RPMI7951 (cell line): ENCODE measurements at regions not wholly inside any gene's neighbourhood (a gene's known extent, or its start where the extent isn't known, plus 50 kb on each side); places are given as distances from the start of the nearest gene placed in this dataset.

ENCODE experiments used
- DNase-seq: peaks from one replicate; pipeline ENCODE4 v3.0.0-alpha.2; 2012; ENCODE audit warnings: low read depth

DNA sequence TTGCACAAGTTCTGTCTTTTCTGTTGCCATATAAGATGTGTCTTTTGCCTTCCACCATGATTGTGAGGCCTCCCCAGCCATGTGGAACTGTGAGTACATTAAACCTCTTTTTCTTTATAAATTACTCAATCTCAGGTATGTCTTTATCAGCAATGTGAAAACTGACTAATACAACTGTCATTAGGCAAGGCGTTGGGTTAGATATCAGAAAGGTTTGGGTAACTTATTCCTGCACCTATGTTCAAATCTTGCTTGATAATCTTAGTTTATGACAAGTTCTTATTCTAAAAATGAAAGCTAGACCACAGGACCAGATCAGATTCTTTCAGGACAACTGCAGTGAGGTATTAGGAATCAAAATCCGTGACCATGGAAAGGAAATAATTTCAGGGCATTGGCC lies 160.6 kb upstream of the BDNF start:
- DNase-seq, result no peak

DNA sequence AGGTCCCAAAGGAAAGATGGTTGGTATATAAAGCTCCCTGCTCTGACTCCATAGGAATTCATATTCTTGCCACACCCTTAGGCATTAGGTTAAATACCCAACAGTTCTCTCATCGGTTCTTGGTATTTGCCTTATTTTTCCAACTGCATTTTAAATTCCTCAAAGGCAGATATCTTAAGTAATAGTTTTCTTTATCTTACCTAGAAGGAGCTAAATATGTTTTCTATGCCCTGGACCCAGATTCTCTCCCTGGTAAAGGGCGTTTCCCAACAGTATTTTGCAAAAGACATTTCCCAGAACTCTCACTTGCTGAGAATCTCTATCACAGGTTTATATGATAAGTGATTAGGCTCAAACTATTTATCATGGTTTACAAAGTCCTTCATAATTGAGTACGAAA lies 158.6 kb upstream of the BDNF start:
- no peak for DNase-seq

DNA sequence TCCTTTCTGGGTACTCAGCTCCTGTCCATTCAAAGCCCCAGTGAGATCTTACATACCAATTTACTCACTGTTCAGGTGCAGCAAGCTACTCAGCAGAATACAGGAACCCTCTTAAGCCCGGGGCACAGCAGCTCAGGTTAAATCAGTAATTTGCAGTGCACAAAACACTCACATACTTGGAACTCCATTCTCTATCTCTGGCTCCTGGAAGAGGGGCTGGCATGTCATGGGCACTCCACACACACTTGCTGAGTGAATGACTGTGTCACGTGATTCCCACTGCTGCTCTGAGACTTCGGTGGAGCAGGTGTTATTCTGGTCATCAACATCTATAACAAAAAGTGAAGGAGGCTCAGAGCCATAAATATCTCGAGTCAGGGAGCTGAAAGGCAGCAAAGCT lies 157.3 kb upstream of the BDNF start:
- DNase-seq, result no peak

DNA sequence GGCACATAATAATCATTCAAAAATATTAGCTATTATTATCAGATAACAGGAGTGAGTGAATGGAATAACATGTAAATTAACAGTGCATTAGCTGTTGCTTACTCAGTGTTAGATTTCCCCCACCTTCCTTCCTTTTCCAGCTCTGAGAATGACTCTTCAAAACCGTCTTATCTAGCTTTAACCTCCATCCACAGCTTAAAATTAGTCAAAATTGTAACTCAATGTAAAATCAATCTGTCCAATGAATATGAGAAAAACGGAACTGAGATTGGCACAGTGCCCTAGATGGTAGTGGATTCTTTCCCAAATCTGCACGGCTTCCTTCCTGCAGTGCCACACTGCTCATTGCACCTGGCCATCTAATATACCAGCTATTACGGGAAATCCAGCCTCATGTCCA lies 156.8 kb upstream of the BDNF start:
- DNase-seq, result no peak

DNA sequence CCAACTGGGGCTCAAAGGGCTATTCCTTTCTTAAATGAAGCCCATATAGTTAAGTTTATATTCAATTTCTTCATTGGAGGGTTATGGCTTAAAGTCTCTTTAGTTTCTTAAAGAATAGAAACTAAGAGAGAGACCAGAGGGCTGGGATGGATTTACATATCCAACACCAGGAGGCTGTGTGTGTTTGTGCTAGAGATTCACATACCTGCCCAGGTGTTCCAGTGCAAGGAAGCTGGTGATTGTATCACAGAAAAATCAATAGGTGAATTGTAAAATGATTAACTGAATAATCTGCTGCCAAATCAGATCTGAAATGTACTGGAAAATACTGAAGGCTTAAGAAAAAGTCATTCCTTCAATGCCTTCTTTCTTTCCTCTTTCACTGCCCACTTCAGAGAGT lies 148.2 kb upstream of the BDNF start:
- no peak for DNase-seq

DNA sequence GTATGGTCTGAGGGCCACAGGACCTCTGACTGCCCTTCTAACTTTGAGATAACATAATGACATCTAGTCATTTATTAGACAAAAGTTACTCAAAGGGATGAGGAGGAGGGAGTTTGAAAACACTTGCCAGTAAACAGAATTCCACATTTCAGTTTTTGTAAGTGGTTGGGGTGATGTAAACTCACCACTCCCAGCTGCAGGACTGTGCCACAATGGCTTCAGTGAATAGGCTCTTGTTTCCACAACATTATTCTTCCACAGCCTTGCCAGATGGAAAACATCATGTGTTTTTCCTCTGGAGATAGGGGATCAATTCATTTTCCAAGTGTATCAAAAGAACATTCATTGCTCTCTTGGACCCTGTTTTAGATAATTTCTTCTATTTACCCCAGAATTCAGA lies 147.2 kb upstream of the BDNF start:
- peak; percentile 15 for DNase-seq

DNA sequence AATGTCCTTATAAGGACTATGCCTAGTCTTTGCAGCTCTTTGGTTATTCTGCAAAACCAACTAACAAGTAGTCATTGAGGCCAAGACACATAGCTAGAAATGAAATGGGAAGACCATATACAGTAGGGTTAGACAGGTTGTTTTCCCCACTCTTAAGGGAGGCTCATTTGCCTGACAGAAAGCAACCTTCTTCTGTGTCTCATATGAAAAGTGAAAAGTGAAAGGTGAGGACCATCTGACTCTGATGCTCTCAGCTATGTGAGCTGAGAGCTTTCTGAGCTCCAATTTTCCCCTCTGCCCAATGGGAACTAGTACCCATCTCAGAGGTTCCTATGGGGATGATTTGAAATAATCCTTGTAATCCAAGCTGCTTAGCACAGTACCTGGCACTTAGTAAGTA lies 142.0 kb upstream of the BDNF start:
- DNase-seq, result no peak

DNA sequence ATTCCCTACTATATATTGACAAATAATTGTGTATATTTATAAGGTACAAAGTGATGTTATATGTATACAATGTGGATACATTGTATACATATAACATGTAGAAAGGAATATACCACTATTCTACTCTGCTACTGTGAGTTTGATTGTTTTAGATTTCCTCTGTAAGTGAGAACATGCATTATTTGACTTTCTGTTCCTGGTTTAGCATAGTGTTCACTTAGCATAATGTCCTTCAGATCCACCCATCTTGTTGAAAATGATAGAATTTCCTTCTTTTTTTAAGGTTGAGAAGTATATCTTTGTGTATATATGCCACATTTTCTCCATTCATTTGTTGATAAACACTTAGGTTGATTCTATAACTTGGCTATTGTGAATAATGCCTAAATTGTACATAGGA lies 140.8 kb upstream of the BDNF start:
- DNase-seq, result no peak

DNA sequence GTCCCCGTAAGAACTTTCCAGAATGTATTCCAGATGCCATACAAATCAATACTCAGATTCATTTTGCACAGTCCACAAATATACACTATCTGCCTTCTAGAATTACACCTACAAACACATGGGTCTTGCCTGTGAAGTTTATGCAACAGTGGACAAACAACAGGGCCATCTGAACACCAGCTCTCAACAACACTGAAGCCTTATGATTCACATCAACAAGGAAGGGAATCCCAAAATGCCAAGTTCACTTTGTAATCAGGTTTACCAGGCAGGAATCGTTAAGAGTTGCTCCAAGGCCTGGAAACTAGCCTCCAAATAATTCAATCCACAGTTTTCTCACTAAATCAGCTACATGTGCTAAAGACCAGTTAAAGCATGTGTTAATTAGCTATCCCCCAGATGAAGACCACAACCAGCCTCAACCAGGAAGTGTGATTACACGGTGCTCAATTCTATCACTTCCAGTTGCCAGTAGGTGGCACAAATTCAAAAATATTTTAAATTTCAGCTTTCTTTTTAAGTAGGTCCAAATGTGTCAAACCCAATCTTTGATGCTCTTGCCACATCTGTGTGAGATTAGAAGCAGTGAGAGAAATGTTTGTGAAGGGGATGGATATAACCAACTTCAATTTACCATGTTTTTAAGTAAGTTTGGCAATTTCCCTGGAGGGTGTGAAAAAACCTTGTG lies 139.1 kb upstream of the BDNF start:
- DNase-seq, result peak; percentile 62

DNA sequence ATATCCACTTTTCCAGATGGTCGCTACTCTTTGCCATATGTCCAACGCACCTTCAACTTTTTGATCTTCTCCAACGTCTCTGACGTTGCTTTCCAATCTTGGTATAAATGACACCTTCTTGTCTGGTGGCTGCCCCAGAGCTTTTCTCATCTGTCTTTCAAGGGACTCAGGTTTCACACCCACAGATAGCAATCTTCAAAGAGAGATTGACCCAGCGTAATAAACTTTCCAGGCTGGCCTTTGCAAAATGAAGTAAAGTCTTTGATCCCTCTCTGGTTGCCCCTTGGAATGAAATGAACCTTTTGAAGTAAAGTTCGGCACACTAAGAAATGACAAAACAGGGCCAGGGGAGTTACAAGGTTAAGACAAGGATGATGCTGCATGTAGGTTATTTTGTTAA lies 138.4 kb upstream of the BDNF start:
- no peak for DNase-seq

DNA sequence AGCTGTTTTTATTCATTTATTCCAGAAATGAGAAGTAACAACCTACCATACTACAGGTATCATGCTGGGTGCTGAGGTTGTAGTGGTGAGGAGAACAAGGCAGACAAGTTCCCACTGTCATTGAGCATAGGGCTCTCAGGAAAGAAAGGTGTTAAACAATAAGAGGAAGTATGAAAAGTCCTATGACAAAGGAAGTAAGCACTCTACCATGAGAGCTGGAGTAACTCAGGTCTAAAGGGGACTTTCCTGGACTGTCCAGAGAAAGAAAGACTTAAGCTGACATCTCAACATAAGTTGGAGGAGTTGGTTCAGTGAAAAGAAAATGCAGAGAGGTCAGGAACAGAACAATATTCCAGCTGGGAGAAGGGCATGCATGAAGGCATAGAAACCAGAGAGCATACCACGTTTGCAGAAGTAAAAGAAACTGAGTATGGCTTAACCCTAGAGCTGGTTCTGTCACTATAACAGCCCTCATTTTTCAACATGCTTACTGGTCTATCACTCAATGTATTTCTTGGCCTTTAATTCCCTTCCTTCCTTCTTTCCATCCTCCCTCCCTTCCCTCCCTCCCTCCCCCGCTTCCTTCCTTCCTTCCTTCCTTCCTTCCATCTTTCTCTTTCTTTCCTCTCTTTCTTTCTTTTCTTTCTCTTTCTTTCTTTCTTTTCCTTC lies 137.8 kb upstream of the BDNF start:
- DNase-seq, result no peak

DNA sequence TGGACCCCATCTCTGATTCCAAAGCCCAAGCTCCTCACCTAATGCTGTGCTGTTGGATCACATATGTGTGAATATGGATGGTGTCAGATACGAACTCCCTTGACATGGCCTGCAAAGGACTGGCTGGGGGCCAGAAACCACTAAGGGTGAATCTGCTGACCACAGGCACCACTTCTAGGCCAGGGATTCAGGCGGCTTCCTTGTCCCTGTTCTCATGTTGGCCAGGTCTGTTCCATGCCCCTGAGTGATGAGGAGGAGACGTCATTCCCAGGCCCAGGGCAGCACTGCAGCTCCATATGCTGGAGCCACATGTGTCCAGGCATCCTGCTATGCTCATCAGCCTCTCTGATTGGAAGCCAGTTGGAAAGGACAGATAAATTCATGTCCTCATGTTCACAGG lies 130.0 kb upstream of the BDNF start:
- DNase-seq, result peak; percentile 79

DNA sequence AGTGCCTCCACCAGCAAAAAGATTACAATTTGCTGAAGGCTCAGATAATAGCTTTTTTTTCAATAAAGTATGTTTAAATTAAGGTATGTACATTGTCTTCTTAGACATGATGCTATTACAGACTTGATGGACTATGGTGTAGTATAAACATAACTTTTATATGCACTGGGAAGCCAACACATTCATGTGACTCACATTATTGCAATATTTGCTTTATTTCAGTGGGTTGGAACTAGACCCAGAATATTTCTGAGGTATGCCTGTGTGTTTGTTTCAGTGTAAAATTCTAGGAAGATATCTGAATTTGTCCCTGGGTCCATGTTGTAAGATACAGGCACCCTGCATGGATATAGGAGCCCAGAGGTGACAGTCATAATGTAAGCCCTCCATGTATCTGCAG lies 120.0 kb upstream of the BDNF start:
- DNase-seq, result no peak

DNA sequence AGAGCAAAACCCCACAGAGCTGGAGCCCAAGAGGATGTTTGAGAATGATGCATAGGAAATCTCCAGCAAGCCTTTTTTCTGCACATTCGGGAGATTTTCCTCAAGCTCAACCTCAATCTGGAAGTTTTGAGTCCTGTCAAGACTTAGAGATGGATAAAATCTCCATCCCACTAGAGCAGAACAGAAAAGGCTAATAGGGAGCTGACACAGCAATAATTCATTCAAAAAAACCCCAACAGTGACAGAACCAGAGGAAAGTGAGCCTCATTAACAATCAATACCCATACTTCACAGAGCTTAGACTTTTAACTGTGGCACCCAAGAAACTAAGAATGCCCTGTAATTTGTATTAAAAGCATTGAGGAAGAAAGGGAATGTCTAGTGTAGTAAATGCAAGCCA lies 115.9 kb upstream of the BDNF start:
- no peak for DNase-seq

DNA sequence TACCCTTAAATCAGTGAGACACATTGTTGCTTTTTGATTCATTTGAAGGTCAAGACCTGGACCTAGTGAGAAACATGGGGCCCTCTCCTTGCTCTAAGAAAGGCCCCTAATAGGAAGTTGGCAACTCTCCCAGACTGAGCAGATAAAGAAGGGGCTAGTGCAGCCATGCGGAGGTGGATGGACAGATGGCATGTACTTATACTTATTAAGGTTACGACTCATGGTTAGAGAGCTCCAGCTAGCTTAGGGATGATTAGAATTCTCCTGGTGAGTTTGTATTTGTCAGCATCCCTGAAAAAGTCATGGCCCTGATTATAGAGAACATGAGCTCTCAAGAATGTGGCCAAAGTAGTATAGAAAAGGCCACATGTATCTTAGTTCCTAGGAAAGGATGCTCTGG lies 112.1 kb upstream of the BDNF start:
- DNase-seq, result peak; percentile 30

DNA sequence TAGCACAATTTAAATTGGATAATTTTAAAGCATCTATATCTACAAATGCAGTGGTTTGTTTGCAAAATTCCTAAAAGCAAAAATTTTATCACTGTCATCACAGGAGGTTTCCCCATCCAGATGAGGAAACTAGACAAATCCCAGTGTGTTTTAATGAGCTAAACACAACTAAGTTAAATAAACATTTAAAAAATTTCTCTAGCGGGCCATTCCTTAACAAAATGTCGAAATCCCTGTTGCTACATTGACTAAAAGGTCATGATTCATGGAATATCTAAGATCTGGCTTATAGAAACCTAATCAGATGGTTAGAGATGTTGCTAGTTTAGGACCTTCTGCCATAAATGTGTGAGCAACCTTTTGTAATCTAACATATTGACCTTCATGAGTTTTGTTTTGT lies 107.3 kb upstream of the BDNF start:
- DNase-seq, result peak; percentile 11

DNA sequence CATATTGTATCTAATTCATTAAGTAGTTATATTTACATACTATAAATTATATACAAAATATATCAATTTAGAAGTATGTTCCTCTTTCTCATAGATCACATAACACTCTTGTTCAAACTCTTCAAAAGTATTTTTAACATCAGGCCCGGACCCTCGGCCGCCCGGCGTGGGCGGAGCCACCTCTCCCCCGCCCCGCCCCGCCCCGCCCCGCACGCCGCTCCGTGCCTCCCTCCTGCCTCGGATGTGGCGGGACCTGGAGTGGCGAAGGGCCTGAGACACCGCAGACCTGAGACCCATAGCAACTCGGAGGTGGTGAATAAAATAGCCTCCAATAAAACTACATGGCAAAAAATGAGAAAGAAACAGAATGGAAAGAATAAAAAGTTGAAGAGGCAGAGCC lies 105.9 kb upstream of the BDNF start:
- peak; percentile 2 for DNase-seq

DNA sequence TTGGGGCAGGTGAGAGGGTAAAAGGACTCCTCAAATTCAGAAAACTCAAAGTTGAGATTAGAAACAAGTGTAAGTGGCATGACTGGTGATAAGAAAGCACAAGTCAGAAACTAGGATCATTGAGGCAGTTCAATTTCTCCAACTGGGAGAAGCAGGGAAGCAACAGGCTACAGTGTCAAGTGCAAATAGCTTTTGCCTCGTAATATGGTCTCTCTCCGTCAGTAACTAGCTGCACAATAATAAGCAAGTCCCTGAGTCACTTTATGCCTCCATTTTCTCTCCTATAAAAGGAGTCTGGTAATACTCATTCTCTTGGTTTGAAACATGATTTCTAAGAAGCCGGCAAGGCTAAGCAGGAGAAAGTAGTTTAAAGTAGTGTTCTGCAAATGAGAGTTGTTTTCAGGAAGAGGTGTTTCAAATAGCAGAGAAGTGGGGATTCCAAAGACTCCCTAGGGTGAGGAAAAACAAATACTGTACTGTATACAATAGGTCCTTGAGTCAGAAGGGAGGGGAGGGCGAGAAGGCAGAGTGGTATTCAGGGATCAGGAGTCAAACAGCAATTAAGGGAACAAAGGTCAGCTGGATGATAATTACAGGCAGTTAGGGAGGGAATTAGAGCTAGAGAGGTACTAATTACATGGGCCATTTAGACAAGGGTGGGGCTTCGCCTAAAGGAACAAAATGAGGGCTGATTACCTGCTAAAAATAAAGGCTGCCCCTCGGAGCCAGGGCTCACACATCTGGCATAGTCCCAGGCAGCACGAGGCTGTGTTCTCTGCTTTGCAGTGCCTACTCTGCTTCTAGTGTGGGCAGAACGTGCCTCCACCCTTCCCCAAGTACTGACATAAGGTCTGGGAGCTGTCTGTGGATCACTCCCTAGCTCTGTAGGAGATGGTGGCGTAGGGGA lies 96.0 kb upstream of the BDNF start:
- no peak for DNase-seq

DNA sequence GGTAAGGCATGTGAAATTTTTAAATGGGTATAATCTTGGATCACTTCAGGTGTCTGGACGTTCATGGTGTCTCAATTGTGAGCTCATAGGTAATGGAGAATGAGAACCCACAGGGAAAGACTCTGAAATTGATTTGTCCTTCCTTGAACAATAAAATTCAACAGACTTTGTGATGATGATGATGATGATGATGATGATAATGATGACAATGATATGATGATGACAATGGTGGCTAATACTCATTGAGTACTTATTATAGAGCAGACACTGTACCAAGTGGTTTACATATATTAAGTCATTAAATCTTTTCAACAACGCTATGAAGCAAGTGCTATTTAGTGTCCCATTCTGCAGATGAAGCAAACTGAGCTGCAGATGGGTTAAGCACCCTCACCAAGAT lies 86.6 kb upstream of the BDNF start:
- no peak for DNase-seq

DNA sequence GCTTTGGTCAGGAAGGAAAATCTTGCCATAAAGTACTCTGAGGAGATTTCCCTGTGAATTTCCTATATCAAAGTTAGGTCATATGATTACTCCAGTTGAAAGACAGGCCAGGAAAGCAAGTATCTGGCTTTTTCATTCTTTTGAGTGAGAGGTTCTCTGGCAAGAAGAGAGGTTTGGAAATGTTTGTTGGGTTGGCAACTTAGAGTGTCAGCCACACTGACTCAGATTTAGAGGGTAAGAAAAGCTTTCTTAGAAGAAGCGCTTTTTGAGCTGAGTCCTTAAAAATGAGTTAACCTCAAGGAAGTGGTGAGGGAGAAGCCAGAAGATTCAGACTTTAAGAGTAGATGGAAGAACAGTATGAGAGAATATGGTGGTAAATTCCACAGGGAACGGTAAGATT lies 86.1 kb upstream of the BDNF start:
- DNase-seq, result no peak

DNA sequence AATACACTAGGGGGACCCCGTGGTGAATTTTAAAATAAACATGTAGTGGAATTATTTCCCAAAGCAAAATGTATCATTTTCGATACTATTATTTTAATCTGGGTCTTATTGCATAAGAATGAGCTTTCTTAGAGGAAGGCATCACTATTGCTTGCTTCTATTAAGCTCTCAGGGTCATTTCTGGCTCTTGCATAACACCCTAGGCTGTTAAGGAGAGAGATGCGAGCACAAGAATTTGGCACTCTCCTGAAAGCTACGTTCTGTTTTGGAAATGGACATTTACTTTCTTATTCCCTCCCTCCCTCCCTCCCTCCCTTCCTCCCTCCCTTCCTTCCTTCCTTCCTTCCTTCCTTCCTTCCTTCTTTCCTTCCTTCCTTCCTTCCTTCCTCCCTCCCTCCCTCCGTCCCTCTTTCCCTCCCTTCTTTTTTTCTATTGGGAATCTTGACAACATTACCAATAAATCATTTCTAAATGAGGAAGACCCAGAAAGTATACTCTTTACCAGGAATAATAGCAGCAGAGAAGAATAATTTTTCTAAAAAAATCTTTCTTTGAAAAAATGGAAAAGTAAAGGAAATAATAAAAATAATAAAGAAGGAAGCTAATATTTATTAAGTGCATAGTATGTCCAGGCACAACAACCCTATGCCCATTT lies 83.6 kb upstream of the BDNF start:
- DNase-seq, result no peak

DNA sequence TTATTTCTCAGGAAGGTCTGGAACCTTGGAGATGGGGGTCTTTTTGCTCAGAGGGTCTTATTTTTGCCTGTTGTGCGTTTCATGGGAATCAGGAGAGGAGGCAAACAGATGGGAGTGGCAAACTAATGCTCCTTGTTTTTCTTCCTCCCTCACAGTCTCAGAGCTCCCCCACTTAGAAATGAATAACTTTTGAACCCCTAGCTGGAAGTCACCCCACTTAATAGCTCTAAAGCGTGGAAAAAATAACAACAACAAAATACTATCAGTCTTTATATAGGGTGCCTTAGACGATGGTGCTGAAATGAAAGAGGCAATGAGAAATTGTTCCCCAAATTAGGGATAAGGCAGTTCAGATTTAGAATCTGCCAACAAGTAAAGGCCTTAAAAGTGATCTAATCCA lies 76.8 kb upstream of the BDNF start:
- DNase-seq, result no peak
